ENCODE measurements at regions not wholly inside any gene's neighbourhood (a gene's known extent, or its start where the extent isn't known, plus 50 kb on each side); places are given as distances from the start of the nearest gene placed in this dataset.

GRCh38 chr12:75702477-75703093, 191.2 kb upstream of the KRR1 start (continued):
- TF ChIP-seq BACH2 (CRISPR knock-in tag; IDR thresholded peaks at IDR 0.05; ENCODE audit: borderline replicate concordance) (no peak), ESRRG (CRISPR knock-in tag; IDR thresholded peaks at IDR 0.05) (no peak), ZNF8 (CRISPR knock-in tag; IDR thresholded peaks at IDR 0.05) (no peak), POU6F1 (CRISPR knock-in tag; IDR thresholded peaks at IDR 0.05; ENCODE audit: borderline replicate concordance, low read depth) (no peak), TOX (CRISPR knock-in tag; IDR thresholded peaks at IDR 0.05; ENCODE audit: borderline replicate concordance) (no peak)

DNA sequence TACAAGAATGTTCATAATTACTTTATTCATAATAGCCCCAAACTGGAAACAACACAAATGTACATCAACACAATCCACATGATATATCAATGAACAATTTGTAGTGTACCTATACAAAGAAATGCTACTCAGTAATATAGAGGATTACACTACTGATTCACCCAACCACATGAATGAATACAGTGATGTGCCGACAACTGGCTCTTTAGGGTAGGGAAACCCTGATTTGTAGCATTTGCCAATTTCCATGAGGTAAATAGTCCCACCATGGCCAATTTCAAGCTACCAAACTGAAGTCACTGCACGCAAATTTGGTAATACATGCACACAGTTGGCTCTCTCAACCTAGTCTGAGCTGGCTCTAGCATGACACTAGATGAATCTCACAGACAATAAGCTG, 190.4 kb upstream of the KRR1 start:
- TF ChIP-seq SNAI2 (CRISPR knock-in tag; IDR thresholded peaks at IDR 0.05): no peak
- no peak for TF ChIP-seq ZFP3 (CRISPR knock-in tag; IDR thresholded peaks at IDR 0.05)
- no peak for TF ChIP-seq ZFP30 (CRISPR knock-in tag; IDR thresholded peaks at IDR 0.05)
- TF ChIP-seq BACH2 (CRISPR knock-in tag; IDR thresholded peaks at IDR 0.05; ENCODE audit: borderline replicate concordance): no peak
- no peak for TF ChIP-seq ISL1 (CRISPR knock-in tag; IDR thresholded peaks at IDR 0.05)
- TF ChIP-seq, protein P1, sequence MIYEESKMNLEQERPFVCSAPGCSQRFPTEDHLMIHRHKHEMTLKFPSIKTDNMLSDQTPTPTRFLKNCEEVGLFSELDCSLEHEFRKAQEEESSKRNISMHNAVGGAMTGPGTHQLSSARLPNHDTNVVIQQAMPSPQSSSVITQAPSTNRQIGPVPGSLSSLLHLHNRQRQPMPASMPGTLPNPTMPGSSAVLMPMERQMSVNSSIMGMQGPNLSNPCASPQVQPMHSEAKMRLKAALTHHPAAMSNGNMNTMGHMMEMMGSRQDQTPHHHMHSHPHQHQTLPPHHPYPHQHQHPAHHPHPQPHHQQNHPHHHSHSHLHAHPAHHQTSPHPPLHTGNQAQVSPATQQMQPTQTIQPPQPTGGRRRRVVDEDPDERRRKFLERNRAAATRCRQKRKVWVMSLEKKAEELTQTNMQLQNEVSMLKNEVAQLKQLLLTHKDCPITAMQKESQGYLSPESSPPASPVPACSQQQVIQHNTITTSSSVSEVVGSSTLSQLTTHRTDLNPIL (CRISPR knock-in tag; IDR thresholded peaks at IDR 0.05; ENCODE audit: low read depth): no peak
- no peak for TF ChIP-seq GLIS3 (CRISPR knock-in tag; IDR thresholded peaks at IDR 0.05)
- TF ChIP-seq, protein P2, sequence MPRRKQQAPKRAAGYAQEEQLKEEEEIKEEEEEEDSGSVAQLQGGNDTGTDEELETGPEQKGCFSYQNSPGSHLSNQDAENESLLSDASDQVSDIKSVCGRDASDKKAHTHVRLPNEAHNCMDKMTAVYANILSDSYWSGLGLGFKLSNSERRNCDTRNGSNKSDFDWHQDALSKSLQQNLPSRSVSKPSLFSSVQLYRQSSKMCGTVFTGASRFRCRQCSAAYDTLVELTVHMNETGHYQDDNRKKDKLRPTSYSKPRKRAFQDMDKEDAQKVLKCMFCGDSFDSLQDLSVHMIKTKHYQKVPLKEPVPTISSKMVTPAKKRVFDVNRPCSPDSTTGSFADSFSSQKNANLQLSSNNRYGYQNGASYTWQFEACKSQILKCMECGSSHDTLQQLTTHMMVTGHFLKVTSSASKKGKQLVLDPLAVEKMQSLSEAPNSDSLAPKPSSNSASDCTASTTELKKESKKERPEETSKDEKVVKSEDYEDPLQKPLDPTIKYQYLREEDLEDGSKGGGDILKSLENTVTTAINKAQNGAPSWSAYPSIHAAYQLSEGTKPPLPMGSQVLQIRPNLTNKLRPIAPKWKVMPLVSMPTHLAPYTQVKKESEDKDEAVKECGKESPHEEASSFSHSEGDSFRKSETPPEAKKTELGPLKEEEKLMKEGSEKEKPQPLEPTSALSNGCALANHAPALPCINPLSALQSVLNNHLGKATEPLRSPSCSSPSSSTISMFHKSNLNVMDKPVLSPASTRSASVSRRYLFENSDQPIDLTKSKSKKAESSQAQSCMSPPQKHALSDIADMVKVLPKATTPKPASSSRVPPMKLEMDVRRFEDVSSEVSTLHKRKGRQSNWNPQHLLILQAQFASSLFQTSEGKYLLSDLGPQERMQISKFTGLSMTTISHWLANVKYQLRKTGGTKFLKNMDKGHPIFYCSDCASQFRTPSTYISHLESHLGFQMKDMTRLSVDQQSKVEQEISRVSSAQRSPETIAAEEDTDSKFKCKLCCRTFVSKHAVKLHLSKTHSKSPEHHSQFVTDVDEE (CRISPR knock-in tag; IDR thresholded peaks at IDR 0.05): no peak
- TF ChIP-seq CSDC2 (CRISPR knock-in tag; IDR thresholded peaks at IDR 0.05): no peak
- no peak for TF ChIP-seq OSR1 (CRISPR knock-in tag; IDR thresholded peaks at IDR 0.05)
- no peak for TF ChIP-seq TOX (CRISPR knock-in tag; IDR thresholded peaks at IDR 0.05; ENCODE audit: borderline replicate concordance)
- no peak for TF ChIP-seq TCF4 (CRISPR knock-in tag; IDR thresholded peaks at IDR 0.05; ENCODE audit: borderline replicate concordance)
- no peak for TF ChIP-seq ESRRG (CRISPR knock-in tag; IDR thresholded peaks at IDR 0.05)
- TF ChIP-seq ZNF8 (CRISPR knock-in tag; IDR thresholded peaks at IDR 0.05): no peak
- TF ChIP-seq ARNTL (CRISPR knock-in tag; IDR thresholded peaks at IDR 0.05; ENCODE audit: borderline replicate concordance, low read depth): no peak
- TF ChIP-seq RARB (CRISPR knock-in tag; IDR thresholded peaks at IDR 0.05): no peak
- ATAC-seq: no peak

DNA sequence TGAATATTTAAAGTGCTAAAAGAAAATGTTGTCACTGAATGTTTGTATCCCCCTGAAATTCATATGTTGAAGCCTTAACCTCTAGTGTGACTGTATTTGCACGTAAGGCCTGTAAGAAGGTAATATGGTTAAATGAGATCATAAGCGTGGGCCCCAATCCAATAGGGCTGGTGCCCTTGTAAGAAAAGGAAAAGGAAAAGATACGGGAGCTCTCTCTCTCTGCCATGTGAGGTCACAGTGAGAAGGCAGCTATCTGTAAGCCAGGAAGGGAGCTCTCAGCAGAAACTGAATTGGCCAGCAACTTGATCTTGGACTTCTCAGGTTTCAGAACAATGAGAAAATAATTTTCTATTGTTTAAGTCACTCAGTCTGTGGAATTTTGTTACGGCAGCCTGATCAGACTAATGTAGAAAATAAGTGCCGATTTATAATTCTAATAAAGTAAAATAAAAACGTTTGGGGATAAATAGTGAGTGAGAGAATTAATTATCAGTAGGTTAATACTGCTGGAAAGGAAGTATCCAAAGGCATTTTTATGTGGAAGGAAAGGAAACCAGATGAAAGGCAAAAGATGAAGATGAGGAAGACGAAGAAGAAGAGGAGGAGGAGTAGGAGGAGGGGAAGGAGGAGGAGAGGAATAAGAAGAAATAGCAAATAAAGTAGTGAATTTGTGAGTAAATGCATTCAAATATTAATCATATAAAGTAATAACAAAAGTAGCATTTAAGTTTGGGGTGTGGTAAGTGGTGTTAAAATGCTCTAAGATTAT, 188.5 kb upstream of the KRR1 start:
- TF ChIP-seq PATZ1 (CRISPR knock-in tag; IDR thresholded peaks at IDR 0.05; ENCODE audit: borderline replicate concordance) (no peak), BACH2 (CRISPR knock-in tag; IDR thresholded peaks at IDR 0.05; ENCODE audit: borderline replicate concordance) (no peak), PPARA (CRISPR knock-in tag; IDR thresholded peaks at IDR 0.05; ENCODE audit: borderline replicate concordance) (no peak), TCF4 (CRISPR knock-in tag; IDR thresholded peaks at IDR 0.05; ENCODE audit: borderline replicate concordance) (no peak), TOX (CRISPR knock-in tag; IDR thresholded peaks at IDR 0.05; ENCODE audit: borderline replicate concordance) (no peak), GLIS3 (CRISPR knock-in tag; IDR thresholded peaks at IDR 0.05) (no peak), RARB (CRISPR knock-in tag; IDR thresholded peaks at IDR 0.05) (no peak), ISL1 (CRISPR knock-in tag; IDR thresholded peaks at IDR 0.05) (no peak), ZNF8 (CRISPR knock-in tag; IDR thresholded peaks at IDR 0.05) (no peak), POU6F1 (CRISPR knock-in tag; IDR thresholded peaks at IDR 0.05; ENCODE audit: borderline replicate concordance, low read depth) (no peak)
- TF ChIP-seq, protein P2 (CRISPR knock-in tag; IDR thresholded peaks at IDR 0.05): no peak
- ATAC-seq: peak; percentile 67

Data from SK-N-SH treated with all-trans-retinoic acid at 6 μM for 48 hours (cell line).